Stomach (tissue), 4 donors: ENCODE measurements at regions not wholly inside any gene's neighbourhood (a gene's known extent, or its start where the extent isn't known, plus 50 kb on each side); places are given as distances from the start of the nearest gene placed in this dataset.

Source experiments
- EP300 ChIP-seq: sonication (generic); formaldehyde crosslinking; IDR thresholded peaks from one replicate; pipeline ENCODE4 v1.6.1; 2017; ENCODE audit warnings: antibody characterized with exemption
- POLR2A ChIP-seq, 4 donors: fragments of 450-650 bp; IDR thresholded peaks; one replicate each; pipeline ENCODE4 v1.6.1; 2016; ENCODE audit warnings: antibody characterized with exemption in 4 of 4, control low read depth in 2 of 4, mild to moderate bottlenecking in 1 of 4, moderate library complexity in 1 of 4
- POLR2AphosphoS5 ChIP-seq, 3 donors: sonication (generic); formaldehyde crosslinking; IDR thresholded peaks; one replicate each; pipeline ENCODE4 v1.6.1; 2016; ENCODE audit warnings: antibody characterized with exemption in 3 of 3
- TF ChIP-seq, protein P1 (sequence below), 7 experiments: fragments of 450-650 bp in 4 of 7; fragments of 200-600 bp in 3 of 7; sonication (generic) in 3 of 7; IDR thresholded peaks; one replicate each; pipeline ENCODE4 v1.5.1; 2016 to 2019; ENCODE audit warnings: antibody characterized with exemption in 7 of 7, control low read depth in 2 of 7, mild to moderate bottlenecking in 1 of 7

DNA sequence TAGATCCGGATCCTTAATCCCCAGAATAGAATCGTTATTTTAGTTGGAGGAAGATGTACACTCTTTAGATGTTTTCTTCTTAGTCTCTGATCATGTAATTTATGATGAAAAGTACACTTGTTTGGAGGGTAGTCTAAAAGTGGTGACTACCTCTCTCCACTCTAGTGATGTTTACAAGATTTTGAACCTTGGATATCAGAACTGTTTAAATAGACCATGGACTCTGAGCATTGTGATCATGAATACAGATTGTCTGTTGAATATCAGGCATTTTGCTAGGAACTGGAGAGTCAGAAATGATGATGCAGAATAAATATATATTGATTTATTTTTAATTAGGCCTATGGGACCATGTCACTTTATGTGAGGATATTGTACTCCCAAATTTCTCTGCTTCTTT, 706.3 kb upstream of the WWC1 start:
- TF ChIP-seq POLR2AphosphoS5 (IDR thresholded peaks at IDR 0.05) (no peak), POLR2A (IDR thresholded peaks at IDR 0.05) (no peak), EP300 (no peak)
- TF ChIP-seq, protein P1, sequence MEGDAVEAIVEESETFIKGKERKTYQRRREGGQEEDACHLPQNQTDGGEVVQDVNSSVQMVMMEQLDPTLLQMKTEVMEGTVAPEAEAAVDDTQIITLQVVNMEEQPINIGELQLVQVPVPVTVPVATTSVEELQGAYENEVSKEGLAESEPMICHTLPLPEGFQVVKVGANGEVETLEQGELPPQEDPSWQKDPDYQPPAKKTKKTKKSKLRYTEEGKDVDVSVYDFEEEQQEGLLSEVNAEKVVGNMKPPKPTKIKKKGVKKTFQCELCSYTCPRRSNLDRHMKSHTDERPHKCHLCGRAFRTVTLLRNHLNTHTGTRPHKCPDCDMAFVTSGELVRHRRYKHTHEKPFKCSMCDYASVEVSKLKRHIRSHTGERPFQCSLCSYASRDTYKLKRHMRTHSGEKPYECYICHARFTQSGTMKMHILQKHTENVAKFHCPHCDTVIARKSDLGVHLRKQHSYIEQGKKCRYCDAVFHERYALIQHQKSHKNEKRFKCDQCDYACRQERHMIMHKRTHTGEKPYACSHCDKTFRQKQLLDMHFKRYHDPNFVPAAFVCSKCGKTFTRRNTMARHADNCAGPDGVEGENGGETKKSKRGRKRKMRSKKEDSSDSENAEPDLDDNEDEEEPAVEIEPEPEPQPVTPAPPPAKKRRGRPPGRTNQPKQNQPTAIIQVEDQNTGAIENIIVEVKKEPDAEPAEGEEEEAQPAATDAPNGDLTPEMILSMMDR (IDR thresholded peaks at IDR 0.05) = no peak
